B cell (primary cell): ENCODE measurements at regions not wholly inside any gene's neighbourhood (a gene's known extent, or its start where the extent isn't known, plus 50 kb on each side); places are given as distances from the start of the nearest gene placed in this dataset.

Source experiments
- ATAC-seq: fragments of 200-7000 bp; cut with Tn5 transposase; one replicate; pipeline ENCODE4 v1.10.0; 2021; ENCODE audit warnings: low read depth, mild to moderate bottlenecking, moderate number of reproducible peaks, moderate library complexity
- CTCF ChIA-PET: fragments of 350-600 bp; sonication (Branson Sonifier 250); formaldehyde crosslinking; loops from one replicate; lab custom pipeline; 2021; ENCODE audit warnings: antibody characterized with exemption, inconsistent platforms; lab: Charles Lee
- POLR2A ChIA-PET: fragments of 350-600 bp; sonication (Branson Sonifier 250); formaldehyde crosslinking; loops from one replicate; lab custom pipeline; 2021; ENCODE audit warnings: antibody characterized with exemption; lab: Charles Lee
- DNase-seq: peaks from one replicate; pipeline ENCODE4 v3.0.0; 2013
- H2AFZ ChIP-seq: 2 replicates; pipeline ENCODE4 v1.6.1; 2012; ENCODE audit warnings: mild to moderate bottlenecking, low read depth, low read length; ENCODE audit not compliant: insufficient read depth, poor library complexity, severe bottlenecking
- H3K27ac ChIP-seq, 2 donors: 1 replicate in 1 of 2; 2 replicates in 1 of 2; pipeline ENCODE4 v1.5.1; 2012 to 2013; ENCODE audit warnings: low read length in 2 of 2, mild to moderate bottlenecking in 2 of 2, moderate library complexity in 1 of 2
- H3K27me3 ChIP-seq, 4 experiments: fragments of 200-600 bp in 1 of 4; sonication (generic) in 1 of 4; replicated peaks in 1 of 4; 1 replicate in 2 of 4; 2 replicates in 2 of 4; pipeline versions ENCODE4 v1.6.1 to v1.7.0; 2013 to 2016; ENCODE audit warnings: low read length in 3 of 4, mild to moderate bottlenecking in 2 of 4, mixed read lengths in 1 of 4, moderate library complexity in 1 of 4; ENCODE audit not compliant: insufficient read depth in 4 of 4, control insufficient read depth in 3 of 4; ENCODE audit errors: control extremely low read depth in 1 of 4
- H3K36me3 ChIP-seq, 2 experiments: replicated peaks in 1 of 2; 1 replicate in 1 of 2; 2 replicates in 1 of 2; pipeline versions ENCODE4 v1.6.1 to v1.7.1; 2013; ENCODE audit warnings: low read length in 1 of 2; ENCODE audit not compliant: insufficient read depth in 2 of 2, control insufficient read depth in 1 of 2; ENCODE audit errors: control extremely low read depth in 1 of 2, extremely low read depth in 1 of 2
- H3K4me1 ChIP-seq, 2 donors: fragments of 200-600 bp in 1 of 2; sonication (generic) in 1 of 2; 1 replicate in 1 of 2; 2 replicates in 1 of 2; pipeline versions ENCODE4 v1.5.1 to v1.6.1; 2013 to 2017; ENCODE audit warnings: low read length in 2 of 2; ENCODE audit not compliant: control insufficient read depth in 2 of 2, insufficient read depth in 2 of 2
- H3K4me2 ChIP-seq: replicated peaks from 2 replicates; pipeline ENCODE3; 2012; ENCODE audit warnings: mild to moderate bottlenecking, low read depth, low read length; ENCODE audit not compliant: poor library complexity, severe bottlenecking
- H3K4me3 ChIP-seq, 5 experiments: fragments of 200-600 bp in 1 of 5; sonication (generic) in 1 of 5; 1 replicate in 3 of 5; 2 replicates in 2 of 5; pipeline versions ENCODE4 v1.5.1 to v1.7.0; 2011 to 2016; ENCODE audit warnings: low read length in 4 of 5, mild to moderate bottlenecking in 4 of 5, low read depth in 2 of 5, control low read depth in 1 of 5, moderate library complexity in 1 of 5; ENCODE audit not compliant: insufficient read depth in 1 of 5; ENCODE audit errors: control extremely low read depth in 1 of 5, extremely low read depth in 1 of 5
- H3K79me2 ChIP-seq: fragments of 200-600 bp; sonication (generic); one replicate; pipeline ENCODE4 v1.6.0; 2016; ENCODE audit warnings: low read length; ENCODE audit not compliant: control insufficient read depth, insufficient read depth
- H3K9ac ChIP-seq: fragments of 200-600 bp; sonication (generic); 2 replicates; pipeline ENCODE4 v1.6.1; 2017; ENCODE audit warnings: mild to moderate bottlenecking, low read length, moderate library complexity
- H3K9me3 ChIP-seq, 3 donors: one replicate each; pipeline versions ENCODE4 v1.6.1 to v1.7.1; 2013; ENCODE audit warnings: low read length in 2 of 3; ENCODE audit not compliant: control insufficient read depth in 2 of 3, insufficient read depth in 1 of 3; ENCODE audit errors: control extremely low read depth in 1 of 3
- H4K20me1 ChIP-seq: 2 replicates; pipeline ENCODE4 v1.6.0; 2012; ENCODE audit warnings: mild to moderate bottlenecking, low read length; ENCODE audit not compliant: insufficient read depth, control insufficient read depth, poor library complexity, severe bottlenecking
- H3K27ac Mint-ChIP-seq: one replicate; pipeline ENCODE4 v1.8.0; 2021; ENCODE audit warnings: mixed read lengths
- H3K27me3 Mint-ChIP-seq: one replicate; pipeline ENCODE4 v1.8.0; 2021; ENCODE audit warnings: mixed read lengths
- H3K4me1 Mint-ChIP-seq: one replicate; pipeline ENCODE4 v1.8.0; 2021; ENCODE audit warnings: mixed read lengths
- H3K4me3 Mint-ChIP-seq: one replicate; pipeline ENCODE4 v1.8.0; 2021; ENCODE audit warnings: mixed read lengths
- H3K9me3 Mint-ChIP-seq: one replicate; pipeline ENCODE4 v1.8.0; 2022; ENCODE audit warnings: mixed read lengths; ENCODE audit not compliant: insufficient read depth
- CTCF ChIP-seq: fragments of 200-600 bp; IDR thresholded peaks from one replicate; pipeline ENCODE4 v1.8.0; 2022; ENCODE audit warnings: antibody characterized with exemption, mild to moderate bottlenecking
- EZH2 ChIP-seq: IDR thresholded peaks from 2 replicates; pipeline ENCODE4 v1.6.1; 2012; ENCODE audit warnings: borderline replicate concordance, low read depth, mild to moderate bottlenecking, moderate library complexity, low read length; ENCODE audit not compliant: insufficient read depth, poor library complexity, severe bottlenecking
- WGBS: methylation state at CpG from one replicate; pipeline ENCODE4 v1.1.5; 2013; ENCODE audit warnings: missing lambda C conversion rate; ENCODE audit not compliant: insufficient coverage; 5-methylcytosine and 5-hydroxymethylcytosine counted together
- intact Hi-C: fragments of 100-400 bp; cut with micrococcal nuclease; formaldehyde crosslinking; loops from one replicate; pipeline ENCODE4 v1.10.0; 2022

GRCh38 chr20:24723647-24724352, 225.3 kb upstream of the CST7 start:
- Histone ChIP-seq H3K4me2 (no peak overlapping the region), H3K4me3 (no peak overlapping the region), H3K4me1 (no peaks in the 10 kb centered on the region), H4K20me1 (no peaks in the 10 kb centered on the region), H3K36me3 (no peaks in the 10 kb centered on the region), H3K27me3 (peaks cover 0 to 4% (median 0%) of the 10 kb centered on the region in 4 experiments), H3K9ac (no peak overlapping the region), H3K27ac (no peak overlapping the region), H3K9me3 (no peaks in the 10 kb centered on the region), H3K79me2 (no peaks in the 10 kb centered on the region), H2AFZ (peak overlapping the region; percentile 38)
- ChIA-PET CTCF (no interaction called here), POLR2A (no interaction called here)
- no peaks in the 10 kb centered on the region for H3K9me3 Mint-ChIP-seq
- TF ChIP-seq EZH2 = no peak
- TF ChIP-seq CTCF = no peak
- intact Hi-C loops = no loop called here
- WGBS = 54% methylated on average over 13 of the region's 13 CpGs
- ATAC-seq = no peak
- no peak for DNase-seq
- peaks cover 2% of the 10 kb centered on the region for H3K4me1 Mint-ChIP-seq
- no peak overlapping the region for H3K4me3 Mint-ChIP-seq
- H3K27ac Mint-ChIP-seq = no peak overlapping the region
- peaks cover 9% of the 10 kb centered on the region for H3K27me3 Mint-ChIP-seq

GRCh38 chr20:24724982-24725533, 224.0 kb upstream of the CST7 start:
- H3K4me3 Mint-ChIP-seq = no peak overlapping the region
- 92% methylated on average over 5 of the region's 5 CpGs for WGBS

More at GRCh38 chr20:24724982-24725533, 224.0 kb upstream of the CST7 start:
- Histone ChIP-seq H2AFZ (no peak overlapping the region), H3K36me3 (no peaks in the 10 kb centered on the region), H3K4me1 (no peaks in the 10 kb centered on the region), H4K20me1 (no peaks in the 10 kb centered on the region), H3K4me3 (no peak overlapping the region), H3K9ac (no peak overlapping the region), H3K27me3 (peaks cover 0 to 4% (median 0%) of the 10 kb centered on the region in 4 experiments), H3K27ac (no peak overlapping the region), H3K79me2 (no peaks in the 10 kb centered on the region), H3K4me2 (no peak overlapping the region), H3K9me3 (peaks cover 0 to 3% (median 0%) of the 10 kb centered on the region in 3 donors)
- Mint-ChIP-seq H3K9me3 (no peaks in the 10 kb centered on the region), H3K4me1 (peaks cover 2% of the 10 kb centered on the region), H3K27me3 (peaks cover 9% of the 10 kb centered on the region), H3K27ac (no peak overlapping the region)
- CTCF ChIA-PET = no interaction called here
- DNase-seq (no peak), ATAC-seq (no peak)
- intact Hi-C loops = no loop called here
- TF ChIP-seq EZH2 = no peak
- TF ChIP-seq CTCF = no peak
- POLR2A ChIA-PET = no interaction called here
